NCI-H2081 (cell line): ENCODE measurements at regions not wholly inside any gene's neighbourhood (a gene's known extent, or its start where the extent isn't known, plus 50 kb on each side); places are given as distances from the start of the nearest gene placed in this dataset.
A peak's percentile ranks its signal among the peaks of the same experiment; 100 is the strongest.
"Not testable (repeated sequence)": the region's sequence is repeated elsewhere in the genome, so short reads cannot be mapped to it uniquely, and the experiment has no call there.

Experiments used
- DNase-seq, 2 experiments: peaks; one replicate each; lab custom pipeline; 2025; lab: John Stamatoyannopoulos, UW

DNA sequence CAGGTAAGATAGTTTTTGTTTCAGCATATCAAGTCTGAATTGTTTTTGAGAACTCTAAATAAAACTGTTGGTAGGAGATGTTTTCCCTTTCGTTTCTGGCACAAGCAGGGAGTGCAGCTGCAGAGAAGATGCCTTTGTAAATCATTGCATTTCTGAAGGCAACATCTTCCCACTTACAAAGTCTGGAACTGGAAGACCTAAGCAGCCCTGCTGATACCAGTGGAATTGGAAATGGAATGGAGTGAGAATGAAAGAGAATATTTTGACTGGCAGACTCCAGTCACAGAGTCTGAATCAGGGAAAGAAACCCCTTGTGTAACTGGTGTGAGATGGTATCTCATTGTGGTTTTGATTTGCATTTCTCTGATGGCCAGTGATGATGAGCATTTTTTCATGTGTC lies 815.6 kb downstream of the LTN1 start:
- no peak for DNase-seq

- DNase-seq, result no peak
Measured at GRCh38 chr21:28174701-28175100, 818.0 kb downstream of the LTN1 start.

DNA sequence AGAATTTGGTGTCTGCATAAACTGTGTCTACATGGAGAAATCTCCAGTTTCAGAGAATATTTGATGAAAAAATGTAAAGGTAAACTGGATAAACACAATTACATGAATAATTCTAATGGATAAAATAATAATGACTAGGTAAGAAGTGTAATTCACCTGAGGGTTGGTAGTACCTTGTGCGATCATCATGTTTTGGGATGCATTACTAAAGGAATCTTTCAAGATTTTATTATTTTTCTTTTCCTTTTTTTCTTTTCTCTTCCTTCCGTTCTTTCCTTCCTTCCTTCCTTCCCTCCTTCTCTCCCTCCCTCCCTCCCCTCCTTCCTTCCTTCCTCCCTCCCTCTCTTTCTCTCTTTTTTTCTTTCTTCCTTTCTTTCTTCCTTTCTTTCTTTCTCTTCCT lies 818.7 kb downstream of the LTN1 start:
- DNase-seq, result no peak

DNA sequence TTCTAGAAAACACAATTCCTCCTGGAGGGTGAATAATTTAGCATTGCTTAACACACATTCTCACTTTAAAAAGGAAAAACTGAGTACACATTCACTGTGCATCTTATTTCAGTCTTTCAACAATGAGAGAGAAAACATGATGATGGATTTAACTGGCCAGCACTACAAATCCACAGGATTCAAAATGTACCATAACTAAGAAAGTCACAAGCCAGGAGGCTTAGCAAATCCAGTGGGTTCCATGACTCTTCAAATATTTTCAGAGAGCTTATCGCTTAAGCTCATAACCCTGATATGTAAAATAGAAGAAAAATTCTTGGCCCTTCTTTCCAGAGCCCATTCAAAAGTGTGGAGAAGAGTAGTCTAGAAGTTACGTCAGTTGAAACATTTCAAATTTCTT lies 820.3 kb downstream of the LTN1 start:
- no peak for DNase-seq

GRCh38 chr21:28167366-28167765 lies 825.3 kb downstream of the LTN1 start:
- no peak for DNase-seq

- DNase-seq, result not testable (repeated sequence)
Measured at GRCh38 chr21:28164519-28164918, 828.2 kb downstream of the LTN1 start.

GRCh38 chr21:28162052-28162451 lies 830.6 kb downstream of the LTN1 start:
- DNase-seq, result not testable (repeated sequence)

- DNase-seq, result no peak
Measured at GRCh38 chr21:28160378-28160777, 832.3 kb downstream of the LTN1 start.

DNA sequence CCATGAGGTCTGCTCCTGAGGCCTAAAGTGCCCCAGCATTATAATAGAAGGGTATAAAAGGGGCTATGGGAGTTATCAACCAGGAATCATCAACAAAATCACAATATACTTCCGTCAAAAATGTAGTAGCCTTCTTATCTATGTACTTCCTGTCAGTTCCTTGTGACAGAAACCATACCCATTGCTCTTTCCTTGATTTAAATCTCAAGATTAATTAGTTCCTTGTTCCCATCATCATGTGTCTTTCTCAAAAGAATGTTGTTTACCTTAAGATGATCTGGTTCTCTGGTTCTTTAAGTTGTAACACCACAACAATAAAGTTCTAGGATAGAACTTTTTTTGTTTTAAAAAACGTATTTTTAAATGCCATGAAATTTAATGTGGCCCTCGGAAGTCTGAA lies 833.3 kb downstream of the LTN1 start:
- no peak for DNase-seq

- no peak for DNase-seq
Measured at GRCh38 chr21:28156590-28156989, 836.1 kb downstream of the LTN1 start.

- no peak for DNase-seq
Measured at GRCh38 chr21:28154121-28154520, 838.6 kb downstream of the LTN1 start.

- no peak for DNase-seq
Measured at GRCh38 chr21:28152732-28153131, 839.9 kb downstream of the LTN1 start.

DNA sequence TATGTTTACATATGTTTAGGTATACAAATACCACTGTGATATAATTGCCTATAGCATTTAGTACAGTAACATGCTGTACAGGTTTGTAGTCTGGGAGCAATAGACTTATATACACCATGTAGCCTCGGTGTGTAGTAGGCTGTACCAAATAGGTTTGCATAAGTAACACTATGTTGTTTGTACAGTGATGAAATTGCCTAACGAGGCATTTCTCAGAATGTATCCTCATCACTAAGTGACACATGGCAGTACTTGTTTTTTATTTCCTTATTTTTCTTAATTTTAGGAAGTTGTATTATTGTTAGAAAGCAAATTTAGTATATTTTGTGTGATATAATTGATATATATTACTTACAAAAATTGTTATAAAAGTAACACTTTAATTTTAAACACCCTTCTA lies 840.9 kb downstream of the LTN1 start:
- no peak for DNase-seq

GRCh38 chr21:28150778-28151177 lies 841.9 kb downstream of the LTN1 start:
- no peak for DNase-seq

- peak in 1 of 2 experiments; percentile 3 for DNase-seq
Measured at GRCh38 chr21:28148400-28149064, 844.1 kb downstream of the LTN1 start.

- no peak for DNase-seq
Measured at GRCh38 chr21:28144653-28145052, 848.0 kb downstream of the LTN1 start.

DNA sequence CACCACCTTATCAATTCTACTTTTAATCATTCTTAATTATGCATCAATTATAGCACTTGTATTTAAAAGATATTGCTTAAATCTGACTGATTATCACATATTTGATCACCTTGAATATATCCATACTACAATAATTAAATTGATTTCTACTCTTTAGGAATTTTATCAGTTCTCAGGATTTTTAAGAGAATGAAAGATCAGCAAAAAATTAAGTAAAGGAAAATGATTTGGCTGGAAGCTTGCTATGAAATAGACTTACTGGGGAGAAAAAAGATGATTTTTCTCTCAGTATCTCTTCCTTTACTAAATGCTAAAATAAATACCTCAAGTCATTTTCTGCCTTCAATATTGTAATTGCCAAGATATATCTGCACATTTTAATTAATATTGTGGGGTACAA lies 848.6 kb downstream of the LTN1 start:
- no peak for DNase-seq

DNA sequence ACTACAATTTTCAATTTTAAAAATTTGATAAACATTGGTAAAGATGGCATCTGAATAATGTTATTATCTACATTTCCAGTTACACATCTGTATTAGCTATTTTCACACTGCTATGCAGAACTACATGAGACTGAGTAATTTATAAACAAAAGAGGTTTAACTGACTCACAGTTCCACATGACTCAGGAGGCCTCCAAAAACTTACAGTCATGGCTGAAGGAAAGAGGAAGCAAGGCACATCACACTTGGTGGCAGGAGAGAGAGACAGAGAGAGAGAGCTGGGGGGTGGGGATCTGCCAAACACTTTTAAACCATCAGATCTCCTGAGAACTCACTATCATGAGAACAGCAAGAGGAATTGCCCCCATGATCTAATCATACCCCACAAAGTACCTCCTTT lies 850.0 kb downstream of the LTN1 start:
- DNase-seq, result no peak

- no peak for DNase-seq
Measured at GRCh38 chr21:28138272-28138671, 854.4 kb downstream of the LTN1 start.

DNA sequence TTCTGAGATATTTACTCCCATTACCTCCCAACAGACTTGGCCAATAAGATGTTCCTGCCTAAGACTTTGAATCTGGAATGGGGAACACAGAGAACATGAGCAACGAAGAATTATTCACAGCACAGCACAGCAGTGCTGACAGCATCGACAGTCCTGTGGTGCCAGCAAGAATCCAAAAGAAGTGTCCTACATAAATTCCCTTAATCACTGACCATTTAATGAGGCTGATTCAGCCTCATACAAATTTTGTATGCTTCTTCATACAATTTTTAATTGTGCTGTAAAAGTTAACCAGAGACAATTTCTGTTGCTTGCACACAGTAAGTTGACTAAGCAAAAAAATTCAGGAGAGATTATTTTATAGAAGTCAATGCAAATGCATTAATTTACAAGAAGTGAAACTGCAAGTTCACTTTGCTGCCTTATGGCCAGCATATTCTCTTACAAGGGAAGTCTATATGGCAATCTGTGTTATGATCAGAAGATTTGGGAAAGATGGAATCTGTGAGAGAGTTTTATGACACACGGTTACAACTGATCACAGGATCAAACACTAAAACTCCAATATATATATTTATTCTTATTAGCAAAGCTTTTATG lies 855.9 kb downstream of the LTN1 start:
- no peak for DNase-seq

DNA sequence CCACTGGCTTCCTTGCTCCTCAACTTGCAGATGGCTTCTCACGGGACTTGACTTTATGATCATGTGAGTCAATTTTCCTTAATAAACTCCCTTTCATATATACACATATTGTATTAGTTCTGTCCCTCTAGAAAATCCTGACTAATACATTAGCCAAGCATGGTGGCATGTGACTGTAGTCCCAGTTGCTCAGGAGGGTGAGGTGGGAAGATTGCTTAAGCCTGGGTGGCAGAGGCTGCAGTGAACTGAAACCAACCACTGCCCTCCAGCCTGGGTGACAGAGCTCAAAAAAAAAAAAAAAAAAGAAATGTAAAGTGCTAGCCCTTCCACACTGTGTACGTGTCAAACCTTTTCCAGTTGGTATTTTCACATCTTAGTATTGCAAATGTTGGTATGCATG lies 857.0 kb downstream of the LTN1 start:
- DNase-seq, result no peak

- DNase-seq, result no peak
Measured at GRCh38 chr21:28133116-28133515, 859.6 kb downstream of the LTN1 start.

GRCh38 chr21:28132713-28133112 lies 860.0 kb downstream of the LTN1 start:
- DNase-seq, result no peak

- DNase-seq, result no peak
Measured at GRCh38 chr21:28127175-28127785, 865.4 kb downstream of the LTN1 start.
